HG02840 (cell line): ENCODE measurements at regions not wholly inside any gene's neighbourhood (a gene's known extent, or its start where the extent isn't known, plus 50 kb on each side); places are given as distances from the start of the nearest gene placed in this dataset.
"Not testable (repeated sequence)": the region's sequence is repeated elsewhere in the genome, so short reads cannot be mapped to it uniquely, and the experiment has no call there.

ENCODE experiments used
- ATAC-seq: cut with Tn5 transposase; IDR thresholded peaks from one replicate; pipeline ENCODE4 v1.9.1; 2021; ENCODE audit warnings: mild to moderate bottlenecking, moderate library complexity, moderate number of reproducible peaks; ENCODE audit not compliant: unreplicated experiment, low FRiP score

GRCh38 chr14:46451800-46452199 lies 199.8 kb downstream of the RPL10L start:
- no peak for ATAC-seq

GRCh38 chr14:46444666-46445065 lies 206.9 kb downstream of the RPL10L start:
- ATAC-seq, result no peak

- ATAC-seq, result no peak
Measured at GRCh38 chr14:46433381-46433780, 218.2 kb downstream of the RPL10L start.

GRCh38 chr14:46432516-46432915 lies 219.1 kb downstream of the RPL10L start:
- no peak for ATAC-seq

- ATAC-seq, result no peak
Measured at GRCh38 chr14:46417066-46417465, 234.5 kb downstream of the RPL10L start.

- ATAC-seq, result no peak
Measured at GRCh38 chr14:46404865-46405811, 246.4 kb downstream of the RPL10L start.

- not testable (repeated sequence) for ATAC-seq
Measured at GRCh38 chr14:46402001-46402690, 249.4 kb downstream of the RPL10L start.

GRCh38 chr14:46401066-46401465 lies 250.5 kb downstream of the RPL10L start:
- no peak for ATAC-seq

GRCh38 chr14:46399049-46399448 lies 252.5 kb downstream of the RPL10L start:
- no peak for ATAC-seq

- ATAC-seq, result no peak
Measured at GRCh38 chr14:46384611-46385010, 267.0 kb downstream of the RPL10L start.

- no peak for ATAC-seq
Measured at GRCh38 chr14:46381674-46382073, 269.9 kb downstream of the RPL10L start.

- ATAC-seq, result no peak
Measured at GRCh38 chr14:46378248-46378647, 273.3 kb downstream of the RPL10L start.

GRCh38 chr14:46377305-46377704 lies 274.3 kb downstream of the RPL10L start:
- no peak for ATAC-seq

- ATAC-seq, result no peak
Measured at GRCh38 chr14:46369391-46369790, 282.2 kb downstream of the RPL10L start.

- ATAC-seq, result no peak
Measured at GRCh38 chr14:46368275-46368674, 283.3 kb downstream of the RPL10L start.

GRCh38 chr14:46352844-46353243 lies 298.7 kb downstream of the RPL10L start:
- no peak for ATAC-seq

- peak; percentile 79 for ATAC-seq
Measured at GRCh38 chr14:46344327-46344937, 307.1 kb downstream of the RPL10L start.

GRCh38 chr14:46325777-46326176 lies 325.8 kb downstream of the RPL10L start:
- ATAC-seq, result no peak

GRCh38 chr14:46325157-46325556 lies 326.4 kb downstream of the RPL10L start:
- no peak for ATAC-seq

GRCh38 chr14:46323404-46323762 lies 328.2 kb downstream of the RPL10L start:
- no peak for ATAC-seq

GRCh38 chr14:46322730-46323403 lies 328.7 kb downstream of the RPL10L start:
- no peak for ATAC-seq
